ENCODE measurements at regions not wholly inside any gene's neighbourhood (a gene's known extent, or its start where the extent isn't known, plus 50 kb on each side); places are given as distances from the start of the nearest gene placed in this dataset.

DNA sequence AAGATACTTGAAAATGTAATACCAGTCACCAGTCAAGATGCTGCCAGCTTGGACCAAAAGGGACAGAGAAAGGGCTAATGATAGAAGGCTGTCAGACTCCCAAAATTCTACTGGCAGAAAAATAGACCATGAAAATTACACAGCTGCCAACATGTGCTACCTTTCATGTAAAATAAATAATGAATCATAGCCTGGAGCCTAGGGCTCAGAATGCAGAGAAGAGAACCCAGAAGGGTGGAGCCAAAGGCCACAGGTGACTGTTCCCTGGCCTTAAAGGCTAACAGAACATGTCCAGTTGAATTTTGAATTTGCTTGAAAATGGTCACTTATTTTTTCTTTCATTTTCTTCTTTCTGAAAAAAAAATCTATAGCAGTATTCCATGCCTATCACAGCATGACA lies 1827.0 kb upstream of the MIR17HG start:
- TF ChIP-seq GATA3 (IDR thresholded peaks at IDR 0.05; ENCODE audit: low read depth, low read length) (no peak), GATA2 (IDR thresholded peaks at IDR 0.05; ENCODE audit: low read depth, low read length) (no peak)

All from SH-SY5Y (cell line).